ENCODE measurements at regions not wholly inside any gene's neighbourhood (a gene's known extent, or its start where the extent isn't known, plus 50 kb on each side); places are given as distances from the start of the nearest gene placed in this dataset.
"Not testable (repeated sequence)": the region's sequence is repeated elsewhere in the genome, so short reads cannot be mapped to it uniquely, and the experiment has no call there.

DNA sequence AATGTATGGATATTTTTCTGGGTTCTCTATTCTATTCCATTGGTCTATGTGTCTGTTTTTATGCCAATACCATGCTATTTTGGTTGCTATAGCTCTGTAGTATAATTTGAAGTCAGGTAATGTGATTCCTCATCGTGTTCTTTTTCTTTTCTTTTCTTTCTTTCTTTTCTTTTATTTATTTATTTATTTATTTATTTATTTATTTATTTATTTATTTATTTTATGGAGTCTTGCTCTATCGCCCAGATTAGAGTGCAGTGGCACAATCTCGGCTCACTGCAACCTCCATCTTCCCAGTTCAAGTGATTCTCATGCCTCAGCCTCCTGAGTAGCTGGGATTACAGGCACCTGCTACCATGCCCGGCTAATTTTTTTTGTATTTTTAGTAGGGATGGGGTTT lies 315.2 kb downstream of the SV2B start:
- not testable (repeated sequence) for DNase-seq

DNA sequence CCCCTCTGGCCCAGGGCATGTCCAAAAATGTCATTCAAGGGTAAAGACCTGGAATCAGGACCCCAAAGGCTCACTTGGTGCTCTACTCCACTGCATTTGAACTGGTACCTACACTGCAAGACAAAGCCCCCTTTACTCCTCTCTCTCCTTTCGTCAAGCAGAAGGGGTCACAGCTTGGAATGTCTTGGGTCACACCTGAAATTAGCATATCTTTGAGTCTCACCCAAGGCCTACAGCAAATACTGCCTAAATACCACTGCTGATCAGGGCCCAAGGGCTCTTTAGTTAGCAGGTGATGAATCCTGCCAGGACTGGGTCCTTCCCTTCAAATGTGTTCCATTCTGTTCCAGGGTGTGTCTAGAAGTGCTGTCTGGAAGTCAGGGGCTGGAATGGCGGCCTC lies 320.6 kb downstream of the SV2B start:
- DNase-seq, result no peak

DNA sequence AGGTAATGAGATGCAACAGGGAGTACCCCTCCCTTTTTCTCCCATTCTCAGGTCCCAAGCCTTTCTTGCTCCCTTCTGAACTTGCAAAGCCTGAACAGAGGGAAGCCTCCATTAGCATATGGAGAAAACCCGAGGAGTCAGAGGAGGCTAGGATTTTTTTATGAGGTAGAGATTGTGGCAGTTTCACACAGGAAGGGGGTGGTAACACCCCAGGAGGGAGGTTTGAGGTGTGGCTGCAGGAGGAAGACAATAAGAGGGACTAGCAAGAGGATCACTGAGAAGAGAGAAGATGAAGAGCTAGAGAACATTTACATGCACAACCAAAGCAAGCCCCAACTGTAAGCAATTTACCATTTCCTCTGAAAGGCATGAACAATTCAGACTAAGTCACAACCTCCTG lies 322.7 kb downstream of the SV2B start:
- peak in 2 of 6 experiments; percentile 11 to 38 for DNase-seq

DNA sequence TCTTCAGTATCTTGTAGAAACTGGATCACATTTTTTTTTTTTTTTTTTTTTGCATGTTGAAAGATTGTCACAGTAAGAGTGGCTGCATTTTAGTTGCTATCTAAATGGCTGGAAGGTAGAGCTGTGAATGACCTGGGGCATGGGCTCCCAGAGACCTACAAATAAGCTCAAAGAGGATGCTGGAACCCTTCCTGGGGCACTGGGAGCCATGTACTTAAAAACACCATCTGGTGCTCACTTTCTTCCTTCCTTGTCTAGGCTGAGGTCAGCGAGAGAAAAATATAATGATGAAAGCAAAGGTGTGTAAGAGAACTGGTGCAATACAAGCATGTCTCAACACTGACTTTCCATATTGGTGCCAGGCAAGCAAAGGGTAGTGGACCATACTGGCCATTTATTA lies 323.9 kb downstream of the SV2B start:
- no peak for DNase-seq

DNA sequence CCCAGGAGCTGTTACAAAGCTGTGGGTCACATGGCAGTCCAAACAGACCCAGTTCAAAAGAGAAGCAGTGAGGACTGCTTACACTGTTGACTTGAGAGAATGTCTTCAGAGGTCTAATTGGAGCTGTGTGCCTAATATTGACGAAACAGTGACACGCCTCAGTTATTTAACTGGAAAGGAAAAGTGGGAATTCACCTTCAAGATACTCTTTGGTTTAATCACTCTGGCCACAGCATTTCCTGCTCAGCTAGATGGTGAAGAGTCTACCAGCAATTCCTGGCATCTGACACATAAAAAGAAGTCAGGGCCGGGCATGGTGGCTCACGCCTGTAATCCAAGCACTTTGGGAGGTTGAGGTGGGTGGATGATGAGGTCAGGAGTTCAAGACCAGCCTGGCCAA lies 326.4 kb downstream of the SV2B start:
- no peak for DNase-seq

DNA sequence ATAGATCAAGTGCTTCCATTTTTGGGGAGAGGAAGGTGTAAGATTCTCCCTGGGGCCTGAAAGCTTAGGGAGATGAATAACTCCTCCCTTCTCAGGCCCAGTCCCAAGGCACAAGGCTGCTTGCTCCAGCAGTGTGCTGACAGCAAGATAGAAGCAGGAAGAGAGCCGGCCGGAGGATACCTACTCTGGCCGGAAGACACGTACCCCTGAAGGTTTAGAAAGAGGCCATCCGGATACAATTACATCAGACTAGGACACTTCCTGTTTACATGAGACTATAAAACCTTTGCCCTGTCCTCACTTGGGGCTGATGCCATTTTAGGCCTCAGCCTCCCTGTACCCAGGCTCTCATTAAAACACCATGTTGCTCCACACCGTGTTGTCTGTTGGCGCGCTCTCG lies 329.9 kb downstream of the SV2B start:
- no peak for DNase-seq

DNA sequence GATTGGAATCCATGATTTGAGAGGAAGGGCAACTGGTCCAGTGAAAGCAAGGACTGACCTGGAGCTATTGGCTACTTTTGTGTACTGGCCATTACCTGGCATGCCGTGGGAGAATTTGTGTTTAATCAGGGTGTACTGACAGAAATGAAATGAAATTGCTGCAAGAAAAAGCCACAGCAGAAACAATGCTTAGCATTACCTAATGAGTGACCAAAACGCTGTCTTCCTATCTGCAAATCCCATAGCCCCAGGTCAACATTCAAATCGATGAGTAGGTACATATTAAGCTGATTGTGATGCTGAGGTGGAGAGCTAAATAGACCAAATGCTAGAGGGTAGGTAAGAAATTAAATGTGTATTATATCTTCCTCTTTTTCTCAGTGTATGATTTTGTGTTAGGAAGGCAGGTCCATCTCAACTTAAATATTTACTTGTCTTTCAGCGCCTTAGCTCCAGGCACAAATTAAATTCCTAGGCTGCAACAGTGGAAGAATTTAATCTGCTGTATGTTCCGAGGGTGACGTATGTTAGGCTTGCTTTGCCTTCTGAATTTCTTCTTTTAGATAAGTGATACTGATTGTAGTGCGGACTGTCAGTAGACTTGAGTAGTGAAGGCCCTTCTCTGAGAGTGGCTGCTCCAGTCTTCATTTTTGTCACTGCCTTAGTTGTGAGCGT lies 331.1 kb downstream of the SV2B start:
- DNase-seq, result no peak

DNA sequence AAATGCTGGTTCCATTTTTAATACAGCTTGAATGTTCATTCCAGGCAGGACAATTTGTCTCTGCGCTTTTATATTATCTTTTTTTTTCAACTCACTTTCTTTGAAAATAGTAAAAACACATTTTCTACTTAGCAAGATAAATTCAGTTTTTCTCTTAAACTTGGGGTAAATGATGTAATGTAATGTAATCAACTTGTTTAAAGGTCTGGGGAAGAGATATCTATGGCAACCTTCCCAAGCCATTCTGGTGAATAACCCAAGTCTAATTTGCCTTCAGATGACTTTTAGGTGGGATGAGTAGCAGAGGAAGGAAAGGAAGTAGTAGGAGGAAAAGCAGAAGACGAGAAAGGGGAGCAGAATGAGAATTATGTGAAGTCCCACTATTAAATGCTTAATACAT lies 335.1 kb downstream of the SV2B start:
- no peak for DNase-seq

DNA sequence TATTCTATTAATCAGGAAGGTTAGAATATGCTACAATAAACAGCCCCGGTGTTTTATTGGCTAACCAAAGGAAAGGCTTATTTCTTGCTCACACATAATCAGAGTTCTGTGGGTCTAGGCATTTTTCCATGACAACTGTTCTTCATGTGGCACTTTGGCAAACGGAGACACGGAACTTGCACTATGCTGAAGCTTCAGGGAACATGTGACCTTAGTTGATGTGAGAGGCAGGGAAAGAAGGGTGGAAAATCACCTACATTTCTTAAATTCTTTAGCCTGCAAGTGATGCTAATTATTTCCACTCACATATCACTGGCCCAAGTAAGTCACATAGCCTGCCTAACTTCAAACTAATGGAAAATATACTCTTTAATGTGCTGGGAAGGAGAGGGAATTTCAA lies 344.6 kb downstream of the SV2B start:
- DNase-seq, result no peak

DNA sequence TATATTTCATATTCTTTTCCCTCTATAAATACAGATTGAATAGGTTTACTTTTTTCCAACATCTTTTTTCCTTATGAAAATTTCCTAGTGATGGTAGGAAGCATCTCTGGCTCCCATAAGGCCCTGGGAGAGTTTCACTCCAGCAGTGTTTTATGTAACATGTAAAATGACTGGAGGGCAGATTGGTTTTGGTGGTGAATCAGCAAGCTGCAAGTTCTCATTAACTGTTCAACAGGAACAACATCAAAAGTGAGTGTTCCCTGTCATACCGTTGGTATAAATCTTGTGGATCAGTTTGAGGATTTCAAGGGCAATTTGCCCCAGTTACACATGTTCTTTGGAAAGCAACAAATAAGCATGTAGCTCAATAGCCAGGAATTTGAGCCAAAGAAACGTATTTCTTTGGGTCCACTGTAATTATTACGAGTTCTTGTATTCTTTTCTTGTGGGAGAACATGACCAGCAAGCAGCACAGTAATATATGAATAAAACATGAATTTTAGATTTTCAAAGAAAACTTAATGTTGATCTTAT lies 345.7 kb downstream of the SV2B start:
- DNase-seq, result no peak

DNA sequence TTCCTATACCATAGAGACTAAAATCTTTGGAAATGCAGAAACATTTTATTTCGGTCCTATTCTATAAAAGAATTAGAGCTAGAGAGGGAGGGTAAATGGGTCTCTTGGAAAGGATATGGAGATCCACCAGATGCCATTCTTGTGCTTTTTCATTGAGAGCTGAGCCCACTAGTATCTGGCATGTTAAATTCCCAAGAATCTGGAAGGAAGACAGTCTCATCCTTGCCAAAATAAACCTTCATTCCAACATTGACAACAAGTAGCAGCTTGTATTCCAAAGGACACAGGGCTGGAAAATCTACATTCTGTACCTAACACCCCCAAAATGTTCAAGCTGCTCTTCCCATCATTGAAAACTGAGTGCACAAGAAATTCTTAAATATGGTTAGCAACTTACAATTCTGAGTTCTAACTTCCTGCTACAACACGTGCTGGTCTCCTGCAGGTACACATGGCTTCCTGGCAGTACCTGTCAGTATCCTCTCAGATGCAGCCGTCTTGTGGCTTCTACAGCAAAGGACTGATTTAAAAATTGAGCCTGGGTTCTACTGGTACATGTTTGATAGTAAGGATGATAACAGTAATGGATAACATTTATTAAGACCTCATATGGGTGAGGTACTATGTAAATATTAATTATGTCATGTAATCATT lies 348.1 kb downstream of the SV2B start:
- DNase-seq, result peak in 2 of 6 experiments; percentile 13 to 30

DNA sequence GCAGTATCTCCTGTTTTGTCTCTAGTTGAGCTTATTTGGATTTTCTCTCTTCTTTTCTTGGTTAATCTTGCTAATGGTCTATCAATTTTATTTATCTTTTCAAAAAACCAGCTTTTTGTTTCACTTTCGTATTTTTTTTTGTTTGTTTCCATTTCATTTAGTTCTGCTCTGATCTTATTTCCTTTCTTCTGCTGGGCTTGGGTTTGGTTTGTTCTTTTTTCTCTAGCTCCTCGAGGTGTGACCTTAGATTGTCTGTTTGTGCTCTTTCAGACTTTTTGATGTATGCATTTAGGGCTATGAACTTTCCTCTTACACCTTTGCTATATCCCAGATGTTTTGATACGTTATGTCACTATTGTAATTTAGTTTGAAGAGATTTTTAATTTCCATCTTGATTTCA lies 353.3 kb downstream of the SV2B start:
- DNase-seq, result peak in 3 of 6 experiments; percentile 27 to 32 (median 29)

DNA sequence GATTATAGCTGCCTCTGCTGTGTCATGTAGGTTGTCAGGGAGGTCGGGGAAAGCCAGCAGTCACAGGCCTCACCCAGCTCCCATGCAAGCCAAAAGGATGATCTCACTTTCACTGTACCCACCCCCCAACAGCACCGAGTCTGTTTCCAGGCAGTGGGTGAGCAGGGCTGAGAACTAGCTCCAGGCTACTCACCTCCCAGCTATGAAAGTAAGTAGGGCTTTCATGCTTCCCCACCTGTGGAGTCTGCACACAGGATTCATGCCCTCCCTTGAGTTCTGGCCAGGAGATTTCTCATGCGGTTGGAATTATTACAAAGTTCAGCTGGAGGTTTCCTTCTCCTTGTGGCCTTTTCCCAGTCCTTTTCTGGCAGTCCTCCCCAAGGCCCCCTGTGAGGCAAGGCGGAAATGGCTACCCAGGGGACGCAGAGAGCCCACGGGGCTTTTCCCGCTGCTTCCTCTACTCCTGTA lies 356.2 kb downstream of the SV2B start:
- no peak for DNase-seq

DNA sequence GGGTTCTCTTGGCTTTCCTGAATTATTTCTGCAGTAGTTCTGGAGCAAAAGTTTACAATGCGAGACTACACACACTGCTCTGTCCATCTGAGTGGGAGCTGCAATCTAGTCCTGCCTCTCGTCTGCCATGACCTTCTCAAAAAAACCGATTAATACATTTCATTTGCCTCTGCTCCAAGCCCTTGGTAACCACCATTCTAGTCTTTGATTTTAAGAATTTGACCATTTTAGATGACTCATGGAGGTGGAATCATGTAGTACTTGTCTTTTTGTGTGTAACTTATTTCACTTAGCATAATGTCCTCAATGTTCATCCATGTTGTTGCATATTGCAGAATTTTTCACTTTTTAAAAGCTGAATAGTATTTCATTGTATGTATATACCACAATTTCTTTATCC lies 356.9 kb downstream of the SV2B start:
- no peak for DNase-seq

DNA sequence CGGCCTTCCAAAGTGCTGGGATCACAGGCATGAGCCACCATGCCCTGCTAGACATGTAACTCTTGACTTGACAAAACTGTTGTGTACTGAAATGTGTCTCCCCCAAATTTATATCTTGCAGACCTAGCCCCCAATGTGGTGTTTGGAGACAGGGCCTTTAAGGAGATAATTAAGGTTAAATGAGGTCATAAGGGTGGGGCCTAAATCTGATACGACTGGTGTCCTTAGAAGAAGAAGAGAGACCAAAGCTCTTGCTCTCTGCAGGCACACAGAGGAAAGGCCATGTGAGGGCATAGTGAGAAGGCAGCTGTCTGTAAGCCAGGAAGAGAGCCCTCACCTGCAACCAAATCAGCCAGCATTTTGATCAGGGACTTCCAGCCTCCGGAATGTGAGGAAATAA lies 361.3 kb downstream of the SV2B start:
- no peak for DNase-seq

DNA sequence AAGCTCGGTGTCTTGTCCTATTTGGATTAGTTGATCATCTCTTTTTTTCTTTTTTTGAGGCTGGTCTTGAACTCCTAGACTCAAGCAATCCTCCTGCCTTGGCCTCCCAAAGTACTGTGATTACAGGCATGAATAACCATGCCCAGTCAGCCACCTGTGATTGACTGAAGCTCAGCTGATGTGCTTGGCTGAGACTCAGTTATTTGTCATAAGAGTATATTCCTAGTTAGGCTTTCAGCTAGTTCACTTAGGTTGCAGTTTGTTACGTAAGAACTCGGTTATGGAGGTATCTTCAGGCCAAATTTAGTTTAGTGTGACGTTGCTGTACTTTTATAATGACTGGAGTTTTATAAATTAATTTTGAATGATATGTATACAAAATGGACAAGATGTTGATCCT lies 365.0 kb downstream of the SV2B start:
- no peak for DNase-seq

DNA sequence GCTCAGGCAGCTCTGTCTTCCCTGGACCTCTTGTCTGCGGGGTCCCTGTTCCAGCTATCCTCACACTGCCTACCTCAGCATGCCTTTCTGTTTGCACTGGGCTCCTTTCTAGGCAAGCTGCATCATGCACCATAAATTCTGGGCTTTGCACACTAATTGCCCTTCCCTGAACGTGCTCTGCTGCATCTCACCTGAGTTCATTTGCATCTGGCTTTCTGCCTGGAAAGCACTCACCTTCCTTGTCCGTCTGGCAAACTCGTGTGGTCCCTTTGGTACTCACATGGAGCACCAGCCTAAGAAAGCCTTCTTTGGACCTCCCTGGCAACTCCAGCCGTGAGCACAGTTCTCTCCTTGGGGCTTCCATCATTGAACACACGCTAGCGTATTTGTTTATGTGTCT lies 365.6 kb downstream of the SV2B start:
- no peak for DNase-seq

DNA sequence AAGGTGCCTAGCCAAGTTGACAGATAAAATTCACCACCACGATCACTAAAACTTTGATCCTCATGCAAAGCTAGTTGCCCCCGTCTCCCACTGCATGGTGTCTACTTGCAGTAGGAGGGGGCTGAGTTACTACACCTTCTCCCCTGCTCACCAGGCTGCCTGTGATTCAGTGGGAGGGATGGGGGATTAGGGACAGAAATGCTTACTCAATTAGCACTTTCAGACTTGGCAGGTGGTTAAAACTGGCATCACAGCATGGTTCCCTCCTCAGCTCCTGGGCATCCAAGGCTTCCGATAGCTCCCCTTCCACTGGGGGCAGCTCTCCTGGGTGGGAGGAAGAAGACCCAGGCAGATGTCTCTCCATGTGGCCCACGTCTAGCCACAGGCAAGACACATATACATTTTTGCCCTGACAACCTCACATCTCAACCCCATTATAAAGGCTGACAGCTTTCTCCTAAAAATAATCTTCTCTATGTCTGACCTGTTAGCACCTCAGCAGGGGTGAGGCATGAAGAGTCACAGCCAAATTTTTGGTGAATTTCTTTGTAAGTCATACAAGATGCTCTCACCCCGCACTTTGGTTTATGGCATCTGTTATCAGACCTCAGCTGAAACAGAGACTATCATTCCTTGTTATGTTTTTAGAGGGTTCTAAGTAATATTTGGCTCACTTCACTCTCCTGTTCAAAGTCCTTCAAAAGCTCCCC lies 369.0 kb downstream of the SV2B start:
- no peak for DNase-seq

DNA sequence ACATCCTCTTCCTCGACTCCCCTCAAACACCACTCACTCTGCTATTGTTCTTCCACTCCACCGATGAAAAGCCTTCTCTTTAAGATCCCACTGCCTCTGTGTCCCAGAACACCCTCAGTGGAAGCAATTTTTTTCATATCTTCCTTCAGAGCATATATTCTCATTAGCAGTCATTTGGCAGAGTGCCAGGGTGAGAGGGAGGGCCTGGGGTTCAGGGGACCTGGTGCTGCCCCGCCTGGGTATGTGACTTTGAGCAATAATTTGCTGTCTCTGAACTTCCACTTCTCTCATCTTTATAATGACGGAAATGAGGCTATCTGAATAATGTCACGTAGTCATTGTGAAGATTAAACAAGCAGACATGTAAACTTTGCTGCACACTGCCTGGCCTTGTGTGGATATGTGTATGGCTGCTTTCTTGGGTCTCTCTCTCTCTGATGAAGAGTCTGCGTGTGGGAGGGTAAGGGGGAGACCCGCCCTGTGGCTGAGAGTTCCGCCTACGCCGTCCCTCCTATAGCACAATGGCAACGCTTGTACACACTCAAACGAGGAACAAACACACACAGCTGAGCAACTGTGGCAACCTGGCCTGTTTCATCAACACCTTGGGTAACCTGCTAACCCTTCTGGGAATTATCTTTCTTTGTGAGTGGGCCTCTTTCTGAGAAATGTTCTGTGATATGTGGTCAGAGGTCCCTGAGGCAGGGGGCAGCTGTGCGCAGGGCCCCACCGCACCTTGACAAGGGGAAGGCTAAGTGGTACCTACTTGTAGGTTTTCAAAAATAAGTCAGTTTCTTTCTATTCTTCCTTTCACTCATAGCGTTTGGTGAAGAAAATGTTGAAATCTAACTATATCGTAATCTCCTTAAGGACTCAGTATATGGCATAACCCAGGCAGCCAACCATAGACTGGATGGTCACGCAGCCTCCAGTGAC lies 369.8 kb downstream of the SV2B start:
- DNase-seq, result peak in 4 of 6 experiments; percentile 8 to 73 (median 53)

DNA sequence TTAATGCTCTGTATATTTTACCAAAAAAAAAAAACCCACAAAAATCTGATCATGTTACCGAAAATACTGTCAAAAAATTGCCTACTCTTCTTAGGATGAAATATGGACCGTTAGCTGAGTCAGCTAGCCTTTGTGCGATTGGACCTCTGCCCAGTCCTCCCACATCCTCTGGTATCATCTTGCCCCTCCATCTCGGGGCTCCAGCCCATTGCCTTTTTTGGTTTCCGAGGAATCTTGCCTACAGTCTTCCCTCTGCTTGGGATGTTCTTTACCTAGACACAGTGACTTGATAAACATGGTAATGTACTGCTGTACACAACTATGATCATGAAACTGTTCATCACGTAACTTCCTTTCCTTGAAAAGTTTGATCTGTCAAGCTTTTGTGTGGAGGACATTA lies 371.4 kb downstream of the SV2B start:
- DNase-seq, result peak in 1 of 6 experiments; percentile 23

DNA sequence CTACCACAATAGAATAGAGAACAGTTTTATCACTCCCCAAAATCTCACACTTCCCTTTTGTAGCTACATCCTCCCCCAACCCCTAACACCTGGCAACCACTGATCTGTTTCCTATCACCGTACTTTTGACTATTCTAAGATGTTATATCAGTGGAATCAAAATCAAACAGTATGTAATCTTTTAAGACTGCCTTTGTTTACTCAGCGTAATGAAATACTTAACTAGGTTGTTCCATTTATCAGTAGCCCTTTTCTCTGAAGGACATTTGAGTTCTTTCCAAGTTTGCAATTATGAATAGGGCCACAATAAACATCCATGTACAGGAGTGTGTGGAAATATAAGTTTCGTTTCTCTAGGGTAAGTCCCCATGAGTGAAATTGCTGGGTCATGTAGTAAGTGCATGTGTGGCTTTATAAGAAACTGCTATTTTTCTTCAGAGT lies 372.3 kb downstream of the SV2B start:
- DNase-seq, result peak in 4 of 6 experiments; percentile 2 to 75 (median 64)

DNA sequence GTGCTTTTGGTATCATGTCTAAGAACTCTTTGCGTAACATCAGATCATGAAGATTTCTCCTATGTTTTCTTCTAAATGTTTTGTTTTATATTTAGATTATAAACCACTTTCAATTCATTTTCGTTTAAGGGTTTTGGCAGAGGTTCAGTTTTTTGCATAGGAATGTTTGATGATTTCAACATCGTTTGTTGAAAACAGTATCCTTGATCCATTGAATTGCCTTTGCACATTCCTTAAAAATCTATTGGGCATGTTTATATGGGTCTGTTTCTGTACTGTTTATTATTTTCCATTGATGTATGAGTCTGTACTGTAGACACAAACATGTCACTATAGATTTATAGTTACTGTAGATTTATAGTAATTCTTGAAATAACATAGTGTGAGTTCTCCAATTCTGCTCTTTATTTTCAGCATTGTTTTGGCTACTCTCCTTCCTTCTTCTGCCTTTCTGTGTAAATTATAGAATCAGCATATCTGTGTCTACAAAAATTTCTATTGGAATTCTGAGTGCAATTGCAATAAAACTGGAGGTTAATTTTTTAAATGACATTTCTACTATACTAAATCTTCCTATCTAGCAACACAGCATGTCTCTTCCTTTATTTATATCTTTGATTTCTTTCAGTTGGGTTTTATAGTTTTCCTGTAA lies 374.0 kb downstream of the SV2B start:
- no peak for DNase-seq
